ENCODE measurements at regions not wholly inside any gene's neighbourhood (a gene's known extent, or its start where the extent isn't known, plus 50 kb on each side); places are given as distances from the start of the nearest gene placed in this dataset.
A peak's percentile ranks its signal among the peaks of the same experiment; 100 is the strongest.

DNA sequence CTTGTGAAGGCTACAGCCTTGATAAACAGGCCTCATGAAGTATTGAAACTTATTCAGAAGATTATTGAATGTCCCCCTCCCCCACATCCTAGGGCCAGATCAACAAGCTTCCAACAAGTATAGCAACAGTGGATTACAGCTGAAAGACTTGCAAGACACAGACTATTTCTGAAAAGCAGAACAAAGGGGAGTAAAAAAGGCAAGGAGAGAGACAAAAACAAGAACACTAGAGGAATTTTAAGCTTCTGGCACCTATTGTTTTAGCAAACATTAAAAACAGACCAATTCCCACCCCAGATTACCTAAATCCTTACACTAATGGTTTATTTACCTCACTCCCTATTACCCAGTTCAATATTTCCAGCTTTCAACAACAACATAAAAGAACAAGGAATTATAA, 446.3 kb upstream of the FSTL5 start:
- no peaks in the 10 kb centered on the region for H3K27me3 Mint-ChIP-seq (ENCODE audit: insufficient read depth)
- H3K27me3 ChIP-seq (ENCODE audit: control insufficient read depth, insufficient read depth, low read length, poor library complexity, severe bottlenecking), result no peaks in the 10 kb centered on the region
- H3K27ac Mint-ChIP-seq, result peak overlapping the region; percentile 94
- DNase-seq, result no peak
- H3K9me3 ChIP-seq (ENCODE audit: control insufficient read depth, low read length), result peaks cover 45% of the 10 kb centered on the region
- peak overlapping the region; percentile 14 for H3K4me3 ChIP-seq (ENCODE audit: low read length)
- TF ChIP-seq CTCF (conservative IDR thresholded peaks at IDR 0.05), result no peak
- peaks cover 56% of the 10 kb centered on the region for H3K9me3 Mint-ChIP-seq
- peak overlapping the region; percentile 3 for H3K9ac ChIP-seq (ENCODE audit: extremely low read depth, low read length, poor library complexity, severe bottlenecking)
- peaks cover 7% of the 10 kb centered on the region for H3K36me3 ChIP-seq (ENCODE audit: control insufficient read depth, insufficient read depth, low read length)
- peaks cover 13% of the 10 kb centered on the region for H3K4me1 Mint-ChIP-seq
- peak overlapping the region; percentile 7 for H3K27ac ChIP-seq (ENCODE audit: low read depth, low read length)
- no peak overlapping the region for H3K4me3 Mint-ChIP-seq
- peaks cover 32% of the 10 kb centered on the region for H3K36me3 Mint-ChIP-seq (ENCODE audit: low read depth)
- no peaks in the 10 kb centered on the region for H3K4me1 ChIP-seq (ENCODE audit: control insufficient read depth, insufficient read depth, low read length)

DNA sequence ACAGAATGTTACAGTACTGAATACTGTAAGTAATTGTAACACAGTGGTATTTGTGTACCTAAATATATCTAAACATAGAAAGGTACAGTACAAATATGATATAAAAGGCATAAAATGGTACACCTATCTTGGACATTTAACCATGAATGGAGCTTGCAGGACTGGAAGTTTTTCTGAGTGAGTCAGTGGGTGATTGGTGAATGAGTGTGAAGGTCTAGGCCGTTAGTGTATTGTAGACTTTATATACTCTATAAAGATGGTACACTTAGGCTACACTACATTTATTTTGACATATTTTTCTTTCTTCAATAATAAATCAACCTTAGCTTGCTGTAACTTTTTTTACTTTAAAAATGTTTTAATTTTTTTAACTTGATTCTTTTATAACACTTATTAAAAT, 422.5 kb upstream of the FSTL5 start:
- Histone ChIP-seq H3K27ac (ENCODE audit: low read depth, low read length) (no peak overlapping the region), H3K4me3 (ENCODE audit: low read length) (no peak overlapping the region), H3K9ac (ENCODE audit: extremely low read depth, low read length, poor library complexity, severe bottlenecking) (no peak overlapping the region), H3K36me3 (ENCODE audit: control insufficient read depth, insufficient read depth, low read length) (no peaks in the 10 kb centered on the region), H3K4me1 (ENCODE audit: control insufficient read depth, insufficient read depth, low read length) (peaks cover 7% of the 10 kb centered on the region), H3K27me3 (ENCODE audit: control insufficient read depth, insufficient read depth, low read length, poor library complexity, severe bottlenecking) (no peaks in the 10 kb centered on the region), H3K9me3 (ENCODE audit: control insufficient read depth, low read length) (no peaks in the 10 kb centered on the region)
- no peak for TF ChIP-seq CTCF (conservative IDR thresholded peaks at IDR 0.05)
- DNase-seq, result no peak
- no CpG with 5 or more reads among the region's 1 CpG for WGBS, 2 experiments (ENCODE audit: insufficient coverage in 1 of 2, insufficient read length in 1 of 2)
- H3K4me1 Mint-ChIP-seq, result no peaks in the 10 kb centered on the region
- H3K27me3 Mint-ChIP-seq (ENCODE audit: insufficient read depth), result no peaks in the 10 kb centered on the region
- H3K4me3 Mint-ChIP-seq, result no peak overlapping the region
- H3K36me3 Mint-ChIP-seq (ENCODE audit: low read depth), result no peaks in the 10 kb centered on the region
- no peak overlapping the region for H3K27ac Mint-ChIP-seq
- no peaks in the 10 kb centered on the region for H3K9me3 Mint-ChIP-seq

GRCh38 chr4:162582180-162582579, 418.4 kb upstream of the FSTL5 start:
- H3K27me3 Mint-ChIP-seq (ENCODE audit: insufficient read depth), result no peaks in the 10 kb centered on the region
- H3K4me1 Mint-ChIP-seq, result no peaks in the 10 kb centered on the region
- H3K9me3 Mint-ChIP-seq, result no peaks in the 10 kb centered on the region

More at GRCh38 chr4:162582180-162582579, 418.4 kb upstream of the FSTL5 start:
- Histone ChIP-seq H3K9me3 (ENCODE audit: control insufficient read depth, low read length) (no peaks in the 10 kb centered on the region), H3K27ac (ENCODE audit: low read depth, low read length) (no peak overlapping the region), H3K9ac (ENCODE audit: extremely low read depth, low read length, poor library complexity, severe bottlenecking) (no peak overlapping the region), H3K27me3 (ENCODE audit: control insufficient read depth, insufficient read depth, low read length, poor library complexity, severe bottlenecking) (no peaks in the 10 kb centered on the region), H3K36me3 (ENCODE audit: control insufficient read depth, insufficient read depth, low read length) (no peaks in the 10 kb centered on the region), H3K4me3 (ENCODE audit: low read length) (no peak overlapping the region), H3K4me1 (ENCODE audit: control insufficient read depth, insufficient read depth, low read length) (no peaks in the 10 kb centered on the region)
- Mint-ChIP-seq H3K4me3 (no peak overlapping the region), H3K36me3 (ENCODE audit: low read depth) (no peaks in the 10 kb centered on the region), H3K27ac (no peak overlapping the region)
- 64 to 86% methylated on average over 1 to 3 of the region's 3 CpGs for WGBS, 2 experiments (ENCODE audit: insufficient coverage in 1 of 2, insufficient read length in 1 of 2)
- TF ChIP-seq CTCF (conservative IDR thresholded peaks at IDR 0.05), result no peak
- DNase-seq, result no peak

Data from endodermal cell (in vitro differentiated cells).